GM19043 (cell line): ENCODE measurements at regions not wholly inside any gene's neighbourhood (a gene's known extent, or its start where the extent isn't known, plus 50 kb on each side); places are given as distances from the start of the nearest gene placed in this dataset.
A peak's percentile ranks its signal among the peaks of the same experiment; 100 is the strongest.

ENCODE experiments used
- ATAC-seq: cut with Tn5 transposase; IDR thresholded peaks from one replicate; pipeline ENCODE4 v1.9.1; 2021; ENCODE audit warnings: low read depth; ENCODE audit not compliant: unreplicated experiment

GRCh38 chr4:74878323-74878722, 54.6 kb upstream of the PARM1 start:
- ATAC-seq: no peak

- ATAC-seq: no peak
Measured at GRCh38 chr4:74875451-74875850, 57.5 kb upstream of the PARM1 start.

GRCh38 chr4:74874753-74875367, 58.1 kb upstream of the PARM1 start:
- peak; percentile 45 for ATAC-seq

GRCh38 chr4:74873545-74874301, 59.2 kb upstream of the PARM1 start:
- peak; percentile 90 for ATAC-seq

- ATAC-seq: no peak
Measured at GRCh38 chr4:74858921-74859562, 64.7 kb upstream of the BTC start.

GRCh38 chr4:74855879-74856278, 61.6 kb upstream of the BTC start:
- ATAC-seq: no peak

- no peak for ATAC-seq
Measured at GRCh38 chr4:74848774-74849173, 54.5 kb upstream of the BTC start.

- no peak for ATAC-seq
Measured at GRCh38 chr4:74845834-74846233, 51.5 kb upstream of the BTC start.
